Caco-2 (cell line): ENCODE measurements at regions not wholly inside any gene's neighbourhood (a gene's known extent, or its start where the extent isn't known, plus 50 kb on each side); places are given as distances from the start of the nearest gene placed in this dataset.

ENCODE experiments used
- BruUV-seq: library from RNA; stranded (reverse); fragments of 400-500 nt; replicated peaks from 2 replicates; lab custom pipeline; 2021; lab: Mats Ljungman, UMichigan
- CTCF ChIA-PET: fragments of 300-600 bp; sonication (Branson Sonifier 250); formaldehyde crosslinking; loops from one replicate; lab custom pipeline; 2022; ENCODE audit warnings: antibody characterized with exemption; lab: Charles Lee
- POLR2A ChIA-PET: fragments of 300-600 bp; sonication (Branson Sonifier 250); formaldehyde crosslinking; loops from one replicate; lab custom pipeline; 2022; ENCODE audit warnings: antibody characterized with exemption; lab: Charles Lee
- DNase-seq, 2 experiments: peaks; one replicate each; pipeline versions ENCODE4 v3.0.0 to v3.0.0-alpha.2; 2020 to 2022
- H3K27me3 ChIP-seq: replicated peaks from 2 replicates; pipeline ENCODE4 v1.6.0; 2011; ENCODE audit warnings: low read length; ENCODE audit not compliant: control insufficient read depth, insufficient read depth
- H3K36me3 ChIP-seq: 2 replicates; pipeline ENCODE4 v1.5.1; 2011; ENCODE audit warnings: low read length; ENCODE audit not compliant: control insufficient read depth, insufficient read depth
- H3K4me1 ChIP-seq: fragments of 250-450 bp; sonication (Bioruptor Pico); 2 replicates; pipeline ENCODE4 v1.5.1; 2020; ENCODE audit warnings: mild to moderate bottlenecking
- H3K4me3 ChIP-seq: 2 replicates; pipeline ENCODE4 v1.5.1; 2011; ENCODE audit warnings: low read depth, mild to moderate bottlenecking, control low read depth, low read length
- H3K9me3 ChIP-seq: fragments of 250-450 bp; sonication (Bioruptor Pico); 2 replicates; pipeline ENCODE4 v1.5.1; 2020; ENCODE audit warnings: mild to moderate bottlenecking, moderate library complexity
- H3K27ac Mint-ChIP-seq: one replicate; pipeline ENCODE4 v1.8.0; 2022; ENCODE audit warnings: mixed read lengths; ENCODE audit not compliant: unreplicated experiment
- H3K27me3 Mint-ChIP-seq: one replicate; pipeline ENCODE4 v1.8.0; 2022; ENCODE audit warnings: mixed read lengths; ENCODE audit not compliant: insufficient read depth, unreplicated experiment
- H3K36me3 Mint-ChIP-seq: one replicate; pipeline ENCODE4 v1.8.0; 2022; ENCODE audit warnings: mild to moderate bottlenecking, mixed read lengths; ENCODE audit not compliant: insufficient read depth, unreplicated experiment
- H3K4me1 Mint-ChIP-seq: one replicate; pipeline ENCODE4 v1.8.0; 2022; ENCODE audit warnings: low read depth, mixed read lengths; ENCODE audit not compliant: unreplicated experiment
- H3K4me3 Mint-ChIP-seq: one replicate; pipeline ENCODE4 v1.8.0; 2022; ENCODE audit warnings: mild to moderate bottlenecking, moderate library complexity, mixed read lengths; ENCODE audit not compliant: unreplicated experiment
- H3K9me3 Mint-ChIP-seq: one replicate; pipeline ENCODE4 v1.8.0; 2022; ENCODE audit warnings: mixed read lengths; ENCODE audit not compliant: unreplicated experiment
- CTCF ChIP-seq, 2 experiments: fragments of 200-600 bp in 1 of 2; IDR thresholded peaks; 1 replicate in 1 of 2; 2 replicates in 1 of 2; pipeline versions ENCODE4 v1.5.1 to v1.8.0; 2011 to 2022; ENCODE audit warnings: antibody characterized with exemption in 1 of 2, control low read depth in 1 of 2, inconsistent platforms in 1 of 2, low read depth in 1 of 2, low read length in 1 of 2, mild to moderate bottlenecking in 1 of 2, moderate library complexity in 1 of 2; ENCODE audit not compliant: insufficient read depth in 1 of 2, severe bottlenecking in 1 of 2, unreplicated experiment in 1 of 2
- intact Hi-C: fragments of 100-400 bp; cut with micrococcal nuclease; formaldehyde crosslinking; loops from one replicate; pipeline ENCODE4 v1.10.0; 2022; ENCODE audit not compliant: unreplicated experiment

GRCh38 chr5:167448376-167448775 is 843.1 kb upstream of the WWC1 start:
- no peaks in the 10 kb centered on the region for H3K27me3 ChIP-seq
- no peaks in the 10 kb centered on the region for H3K36me3 ChIP-seq
- no peak for TF ChIP-seq CTCF (IDR thresholded peaks at IDR 0.05; ENCODE audit: insufficient read depth in 1 of 2, low read depth in 1 of 2, low read length in 1 of 2, severe bottlenecking in 1 of 2, unreplicated experiment in 1 of 2)
- Mint-ChIP-seq H3K36me3 (no peaks in the 10 kb centered on the region), H3K9me3 (no peaks in the 10 kb centered on the region), H3K27ac (no peak overlapping the region), H3K4me3 (no peak overlapping the region), H3K27me3 (peaks cover 3% of the 10 kb centered on the region), H3K4me1 (no peaks in the 10 kb centered on the region)
- ChIA-PET POLR2A (no interaction called here), CTCF (no interaction called here)
- no peaks in the 10 kb centered on the region for H3K4me1 ChIP-seq
- H3K9me3 ChIP-seq = no peaks in the 10 kb centered on the region
- intact Hi-C loops = no loop called here
- no peak overlapping the region for H3K4me3 ChIP-seq
- BruUV-seq = no TSS peak
- no peak for DNase-seq

DNA sequence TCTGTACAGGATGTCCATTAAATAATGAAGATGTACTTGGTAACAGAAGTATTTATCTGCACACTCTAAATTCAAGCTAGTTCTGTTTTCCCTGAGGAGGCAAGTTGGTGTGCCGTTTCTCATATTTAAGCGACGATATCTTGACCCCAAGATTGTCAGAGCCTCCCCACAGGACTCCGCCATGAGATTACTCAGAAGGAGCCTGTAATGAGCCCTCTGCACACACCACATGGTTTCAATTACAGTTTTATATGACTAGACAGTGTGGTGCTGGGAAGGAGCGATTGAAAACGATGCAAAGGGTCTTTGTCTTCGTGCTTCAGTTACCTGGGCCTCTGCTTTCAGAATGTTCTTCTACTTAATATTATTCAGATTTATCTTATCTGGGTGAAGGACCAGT is 840.4 kb upstream of the WWC1 start:
- Mint-ChIP-seq H3K27ac (no peak overlapping the region), H3K4me1 (no peaks in the 10 kb centered on the region), H3K27me3 (peaks cover 12% of the 10 kb centered on the region), H3K36me3 (no peaks in the 10 kb centered on the region), H3K4me3 (no peak overlapping the region), H3K9me3 (no peaks in the 10 kb centered on the region)
- Histone ChIP-seq H3K27me3 (no peaks in the 10 kb centered on the region), H3K4me1 (no peaks in the 10 kb centered on the region), H3K9me3 (no peaks in the 10 kb centered on the region), H3K4me3 (no peak overlapping the region), H3K36me3 (no peaks in the 10 kb centered on the region)
- intact Hi-C loops = no loop called here
- no TSS peak for BruUV-seq
- no peak for DNase-seq
- CTCF ChIA-PET = no interaction called here
- POLR2A ChIA-PET = no interaction called here
- TF ChIP-seq CTCF (IDR thresholded peaks at IDR 0.05; ENCODE audit: insufficient read depth in 1 of 2, low read depth in 1 of 2, low read length in 1 of 2, severe bottlenecking in 1 of 2, unreplicated experiment in 1 of 2) = no peak

DNA sequence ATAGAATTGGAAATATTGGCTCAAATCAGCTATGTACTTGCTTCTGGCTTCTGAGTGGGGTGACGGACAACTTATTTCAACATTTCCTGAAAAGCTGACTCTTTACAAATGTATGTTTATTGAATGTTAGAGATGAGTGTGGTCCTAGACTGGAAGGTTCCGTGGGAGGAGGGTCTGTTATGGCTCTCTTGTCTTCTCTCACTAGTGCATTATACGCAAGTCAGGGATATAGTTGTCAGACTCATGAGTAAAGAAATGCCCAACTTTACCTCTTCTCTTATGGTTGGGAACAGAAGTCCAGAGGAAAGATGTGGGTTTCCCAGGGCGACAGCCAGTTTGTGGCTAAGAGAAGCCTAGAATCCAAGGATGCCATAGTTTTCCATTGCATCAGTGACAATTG is 839.3 kb upstream of the WWC1 start:
- ChIA-PET POLR2A (no interaction called here), CTCF (no interaction called here)
- intact Hi-C loops = no loop called here
- no peak for DNase-seq
- no peaks in the 10 kb centered on the region for H3K4me1 ChIP-seq
- BruUV-seq = no TSS peak
- H3K36me3 ChIP-seq = no peaks in the 10 kb centered on the region
- no peaks in the 10 kb centered on the region for H3K9me3 ChIP-seq
- no peak for TF ChIP-seq CTCF (IDR thresholded peaks at IDR 0.05; ENCODE audit: insufficient read depth in 1 of 2, low read depth in 1 of 2, low read length in 1 of 2, severe bottlenecking in 1 of 2, unreplicated experiment in 1 of 2)
- Mint-ChIP-seq H3K4me3 (no peak overlapping the region), H3K4me1 (no peaks in the 10 kb centered on the region), H3K27me3 (peaks cover 12% of the 10 kb centered on the region), H3K9me3 (no peaks in the 10 kb centered on the region), H3K27ac (no peak overlapping the region), H3K36me3 (no peaks in the 10 kb centered on the region)
- no peak overlapping the region for H3K4me3 ChIP-seq
- no peaks in the 10 kb centered on the region for H3K27me3 ChIP-seq
